ENCODE measurements at regions not wholly inside any gene's neighbourhood (a gene's known extent, or its start where the extent isn't known, plus 50 kb on each side); places are given as distances from the start of the nearest gene placed in this dataset.

DNA sequence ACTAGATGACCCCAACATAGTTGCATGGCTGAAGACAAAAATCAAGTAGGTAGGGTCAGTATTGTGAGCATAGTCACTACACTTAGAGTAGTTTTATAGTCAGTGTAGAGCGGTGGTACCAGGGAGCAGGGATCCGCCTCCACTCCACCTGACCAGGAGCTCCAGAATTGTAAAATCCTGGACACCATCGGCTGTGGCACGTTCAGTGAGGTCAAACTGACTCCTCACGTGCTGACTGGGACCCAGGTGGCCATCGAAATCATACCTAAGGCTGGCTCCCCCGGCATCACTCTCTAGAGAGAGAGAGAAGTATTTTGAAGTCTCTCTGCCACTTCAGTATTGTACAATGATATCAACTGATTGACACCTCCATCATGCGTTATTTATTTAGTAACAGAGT is 59.7 kb upstream of the TAMM41 start:
- no peak for TF ChIP-seq CTCF (IDR thresholded peaks at IDR 0.05; ENCODE audit: low read depth, low read length)
- no peak for TF ChIP-seq EZH2phosphoT487 (IDR thresholded peaks at IDR 0.05; ENCODE audit: low read depth)
